ENCODE measurements at regions not wholly inside any gene's neighbourhood (a gene's known extent, or its start where the extent isn't known, plus 50 kb on each side); places are given as distances from the start of the nearest gene placed in this dataset.

- ChIA-PET POLR2A (ENCODE audit: low non-redundant PET) (no interaction called here), CTCF (no interaction called here)
- no peak overlapping the region for H3K27ac ChIP-seq
- TF ChIP-seq, protein P1, sequence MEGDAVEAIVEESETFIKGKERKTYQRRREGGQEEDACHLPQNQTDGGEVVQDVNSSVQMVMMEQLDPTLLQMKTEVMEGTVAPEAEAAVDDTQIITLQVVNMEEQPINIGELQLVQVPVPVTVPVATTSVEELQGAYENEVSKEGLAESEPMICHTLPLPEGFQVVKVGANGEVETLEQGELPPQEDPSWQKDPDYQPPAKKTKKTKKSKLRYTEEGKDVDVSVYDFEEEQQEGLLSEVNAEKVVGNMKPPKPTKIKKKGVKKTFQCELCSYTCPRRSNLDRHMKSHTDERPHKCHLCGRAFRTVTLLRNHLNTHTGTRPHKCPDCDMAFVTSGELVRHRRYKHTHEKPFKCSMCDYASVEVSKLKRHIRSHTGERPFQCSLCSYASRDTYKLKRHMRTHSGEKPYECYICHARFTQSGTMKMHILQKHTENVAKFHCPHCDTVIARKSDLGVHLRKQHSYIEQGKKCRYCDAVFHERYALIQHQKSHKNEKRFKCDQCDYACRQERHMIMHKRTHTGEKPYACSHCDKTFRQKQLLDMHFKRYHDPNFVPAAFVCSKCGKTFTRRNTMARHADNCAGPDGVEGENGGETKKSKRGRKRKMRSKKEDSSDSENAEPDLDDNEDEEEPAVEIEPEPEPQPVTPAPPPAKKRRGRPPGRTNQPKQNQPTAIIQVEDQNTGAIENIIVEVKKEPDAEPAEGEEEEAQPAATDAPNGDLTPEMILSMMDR (conservative IDR thresholded peaks at IDR 0.05; ENCODE audit: low read depth) = no peak
- DNase-seq (ENCODE audit: low spot score) = no peak
Observed at GRCh38 chr5:23235246-23235645, 272.2 kb upstream of the PRDM9 start.

DNA sequence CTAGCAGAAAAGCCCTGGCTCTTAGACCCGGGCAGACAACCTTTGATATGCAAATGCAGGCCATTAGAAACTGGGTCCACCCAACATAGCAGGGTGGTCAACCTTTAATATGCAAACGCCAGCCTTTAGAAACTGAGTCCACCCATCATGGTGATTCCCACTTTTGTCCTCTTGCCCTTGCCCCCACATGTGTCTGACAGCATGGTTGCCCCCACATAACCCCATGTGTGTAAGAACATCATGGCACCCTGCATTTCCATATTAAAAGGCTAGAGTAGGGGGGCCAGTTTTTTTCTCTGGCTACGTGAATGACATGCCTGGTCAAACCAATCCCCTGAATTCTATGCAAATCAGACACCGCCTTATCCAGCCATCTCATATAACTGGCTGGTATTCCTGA is 273.2 kb upstream of the PRDM9 start:
- TF ChIP-seq, protein P1 (conservative IDR thresholded peaks at IDR 0.05; ENCODE audit: low read depth) = no peak
- no peak for DNase-seq (ENCODE audit: low spot score)
- ChIA-PET POLR2A (ENCODE audit: low non-redundant PET) (no interaction called here), CTCF (no interaction called here)
- H3K27ac ChIP-seq = no peak overlapping the region

GRCh38 chr5:23223846-23224245 is 283.6 kb upstream of the PRDM9 start:
- DNase-seq (ENCODE audit: low spot score) = peak; percentile 4
- POLR2A ChIA-PET (ENCODE audit: low non-redundant PET) = no interaction called here
- TF ChIP-seq, protein P1 (conservative IDR thresholded peaks at IDR 0.05; ENCODE audit: low read depth) = no peak
- CTCF ChIA-PET = interaction anchor here (0.5 to 2.1 kb wide), 4 partner anchors 15 to 1205 kb away, joined by 3 to 8 read pairs (median 5); no protein-coding TSS in a partner anchor
- H3K27ac ChIP-seq = no peak overlapping the region

DNA sequence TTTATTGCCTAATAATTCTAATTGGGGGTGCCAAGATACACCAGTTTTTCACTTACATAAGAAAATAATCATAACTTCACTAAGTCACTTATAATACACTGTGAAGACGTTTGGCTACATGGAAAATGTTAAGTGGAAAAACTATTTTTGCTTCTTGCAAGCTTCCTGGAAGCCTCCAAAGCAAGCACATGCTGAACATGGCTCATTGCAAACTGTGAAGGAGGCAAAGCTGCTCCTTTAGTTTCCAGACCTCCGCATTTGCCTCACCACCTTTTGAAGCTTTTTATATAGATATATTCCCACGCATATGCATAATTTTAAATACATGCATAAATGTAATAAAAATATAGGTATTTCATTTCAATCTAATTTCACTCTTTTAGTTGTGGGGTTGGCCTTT is 285.6 kb upstream of the PRDM9 start:
- POLR2A ChIA-PET (ENCODE audit: low non-redundant PET) = no interaction called here
- no peak for DNase-seq (ENCODE audit: low spot score)
- no peak overlapping the region for H3K27ac ChIP-seq
- CTCF ChIA-PET = interaction anchor here (0.6 to 1.1 kb wide), 3 partner anchors 13 to 888 kb away, joined by 3 read pairs; no protein-coding TSS in a partner anchor
- TF ChIP-seq, protein P1 (conservative IDR thresholded peaks at IDR 0.05; ENCODE audit: low read depth) = no peak

DNA sequence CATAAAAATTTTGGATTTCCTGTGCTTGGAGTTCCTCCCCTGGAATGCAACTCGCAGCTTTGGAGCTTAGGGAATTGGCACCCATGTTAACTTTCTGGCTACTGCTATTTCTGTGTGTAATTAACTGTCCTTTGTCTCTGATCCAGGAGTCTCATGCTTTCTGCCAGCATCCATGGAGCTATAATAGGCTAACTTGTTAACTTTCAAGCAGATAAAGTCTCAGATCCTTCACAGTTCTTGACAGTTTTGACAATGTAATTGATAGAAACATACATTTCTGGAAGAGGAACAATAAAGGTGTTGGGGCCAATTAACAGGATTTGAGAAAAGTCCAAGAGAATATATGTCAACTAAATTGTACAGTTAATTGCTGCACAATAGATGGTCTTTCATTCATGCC is 290.2 kb upstream of the PRDM9 start:
- TF ChIP-seq, protein P1 (conservative IDR thresholded peaks at IDR 0.05; ENCODE audit: low read depth) = no peak
- DNase-seq (ENCODE audit: low spot score) = no peak
- H3K27ac ChIP-seq = no peak overlapping the region
- CTCF ChIA-PET = no interaction called here
- POLR2A ChIA-PET (ENCODE audit: low non-redundant PET) = no interaction called here

DNA sequence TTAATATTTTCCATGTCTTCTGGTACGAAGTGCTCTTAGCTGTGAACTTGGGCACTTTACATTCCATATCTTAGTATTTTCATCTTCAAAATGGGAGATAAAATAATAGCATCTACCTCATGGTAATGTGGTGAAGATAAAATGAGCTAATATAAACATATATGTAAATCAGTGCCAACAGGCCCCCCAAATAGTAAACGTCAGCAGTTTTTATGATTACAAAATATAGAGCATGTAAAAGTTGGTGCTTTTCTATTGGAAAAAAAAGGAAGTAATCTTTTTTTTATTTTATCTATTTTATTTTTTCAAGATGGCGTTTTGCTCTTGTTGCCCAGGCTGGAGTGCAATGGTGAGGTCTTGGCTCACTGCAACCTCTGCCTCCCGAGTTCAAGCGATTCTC is 291.1 kb upstream of the PRDM9 start:
- ChIA-PET POLR2A (ENCODE audit: low non-redundant PET) (no interaction called here), CTCF (no interaction called here)
- TF ChIP-seq, protein P1 (conservative IDR thresholded peaks at IDR 0.05; ENCODE audit: low read depth) = no peak
- DNase-seq (ENCODE audit: low spot score) = no peak
- H3K27ac ChIP-seq = no peak overlapping the region
